ENCODE measurements at regions not wholly inside any gene's neighbourhood (a gene's known extent, or its start where the extent isn't known, plus 50 kb on each side); places are given as distances from the start of the nearest gene placed in this dataset.

- TF ChIP-seq CTCF (conservative IDR thresholded peaks at IDR 0.05; ENCODE audit: low read length) (no peak), EZH2phosphoT487 (IDR thresholded peaks at IDR 0.05; ENCODE audit: borderline replicate concordance) (no peak)
These were observed 233.9 kb downstream of the ZIC5 start for GRCh38 chr13:99737481-99738245.

All from Loucy (cell line).